Esophagus squamous epithelium (tissue), 5 donors: ENCODE measurements at regions not wholly inside any gene's neighbourhood (a gene's known extent, or its start where the extent isn't known, plus 50 kb on each side); places are given as distances from the start of the nearest gene placed in this dataset.

ENCODE experiments used
- DNase-seq: peaks from one replicate; lab custom pipeline; 2025; lab: John Stamatoyannopoulos, UW
- H3K27ac ChIP-seq, 4 donors: fragments of 200-600 bp; sonication (generic); one replicate each; pipeline ENCODE4 v1.5.1; 2016 to 2019; ENCODE audit warnings: mild to moderate bottlenecking in 1 of 4
- H3K27me3 ChIP-seq, 4 donors: fragments of 200-600 bp; sonication (generic); 1 replicate in 3 of 4; 2 replicates in 1 of 4; pipeline versions ENCODE4 v1.5.1 to v1.6.0; 2017 to 2021; ENCODE audit warnings: antibody characterized with exemption in 1 of 4
- H3K36me3 ChIP-seq, 3 donors: fragments of 200-600 bp; sonication (generic); one replicate each; pipeline ENCODE4 v1.5.1; 2016 to 2019
- H3K4me1 ChIP-seq, 3 donors: fragments of 200-600 bp; sonication (generic); one replicate each; pipeline ENCODE4 v1.5.1; 2017 to 2019
- H3K4me3 ChIP-seq, 4 donors: fragments of 200-600 bp; sonication (generic); 1 replicate in 3 of 4; 2 replicates in 1 of 4; pipeline ENCODE4 v1.5.1; 2016 to 2019; ENCODE audit warnings: mild to moderate bottlenecking in 2 of 4, moderate library complexity in 1 of 4
- H3K9me3 ChIP-seq, 3 donors: fragments of 200-600 bp; sonication (generic); one replicate each; pipeline ENCODE4 v1.5.1; 2016 to 2019
- POLR2A ChIP-seq, 4 donors: fragments of 450-650 bp; IDR thresholded peaks; one replicate each; pipeline ENCODE4 v1.6.1; 2017; ENCODE audit warnings: antibody characterized with exemption in 4 of 4, mild to moderate bottlenecking in 4 of 4, moderate library complexity in 3 of 4
- WGBS, 2 donors: methylation state at CpG; one replicate each; pipeline ENCODE4 v1.1.5; 2018; 5-methylcytosine and 5-hydroxymethylcytosine counted together
- intact Hi-C: fragments of 100-400 bp; cut with DNase I; formaldehyde crosslinking; loops from one replicate; pipeline ENCODE4 v1.15.0; 2022
- TF ChIP-seq, protein P1 (sequence below), 6 experiments: fragments of 450-650 bp in 4 of 6; fragments of 200-600 bp in 2 of 6; sonication (generic) in 2 of 6; IDR thresholded peaks; one replicate each; pipeline ENCODE4 v1.5.1; 2016 to 2019; ENCODE audit warnings: antibody characterized with exemption in 6 of 6, mild to moderate bottlenecking in 4 of 6, moderate library complexity in 4 of 6
- donor health status: DM: yes; HTN: yes; CAD: no.

DNA sequence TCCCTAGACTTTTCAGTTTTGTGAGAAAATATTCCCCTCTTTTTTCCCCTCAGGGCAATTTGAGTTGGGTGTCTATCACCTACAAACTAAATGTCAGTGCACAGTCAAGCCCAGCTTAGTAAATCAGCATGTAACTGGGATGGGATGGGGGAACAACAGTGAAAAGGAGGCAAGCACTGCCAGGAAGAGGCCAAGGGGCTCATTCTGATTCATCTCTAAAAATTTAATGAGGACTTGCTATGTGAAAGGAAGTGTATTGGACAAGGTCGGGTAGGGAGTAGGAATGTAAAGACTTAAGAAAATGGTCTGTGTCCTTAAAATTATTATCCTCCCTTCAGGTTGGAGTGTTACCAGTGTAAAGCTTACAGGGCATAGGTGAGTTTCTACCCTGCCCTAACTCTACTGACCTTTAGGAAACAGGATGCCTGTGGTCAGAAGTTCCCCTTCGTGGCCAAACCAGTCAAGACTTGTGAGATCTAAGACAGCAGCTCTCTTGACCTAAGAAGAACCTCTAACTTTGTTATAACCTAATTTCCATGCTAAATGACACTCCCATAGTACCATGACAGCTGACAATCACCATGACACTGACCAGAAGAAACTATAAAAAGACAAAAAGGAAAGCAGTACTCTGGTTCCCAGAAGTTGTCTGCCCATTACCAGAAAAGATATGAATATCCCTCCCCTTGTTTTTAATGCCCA lies 194.4 kb upstream of the LDB2 start:
- no peaks in the 10 kb centered on the region for H3K9me3 ChIP-seq
- DNase-seq, result no peak
- no peaks in the 10 kb centered on the region for H3K27me3 ChIP-seq
- TF ChIP-seq POLR2A (IDR thresholded peaks at IDR 0.05), result no peak
- TF ChIP-seq, protein P1, sequence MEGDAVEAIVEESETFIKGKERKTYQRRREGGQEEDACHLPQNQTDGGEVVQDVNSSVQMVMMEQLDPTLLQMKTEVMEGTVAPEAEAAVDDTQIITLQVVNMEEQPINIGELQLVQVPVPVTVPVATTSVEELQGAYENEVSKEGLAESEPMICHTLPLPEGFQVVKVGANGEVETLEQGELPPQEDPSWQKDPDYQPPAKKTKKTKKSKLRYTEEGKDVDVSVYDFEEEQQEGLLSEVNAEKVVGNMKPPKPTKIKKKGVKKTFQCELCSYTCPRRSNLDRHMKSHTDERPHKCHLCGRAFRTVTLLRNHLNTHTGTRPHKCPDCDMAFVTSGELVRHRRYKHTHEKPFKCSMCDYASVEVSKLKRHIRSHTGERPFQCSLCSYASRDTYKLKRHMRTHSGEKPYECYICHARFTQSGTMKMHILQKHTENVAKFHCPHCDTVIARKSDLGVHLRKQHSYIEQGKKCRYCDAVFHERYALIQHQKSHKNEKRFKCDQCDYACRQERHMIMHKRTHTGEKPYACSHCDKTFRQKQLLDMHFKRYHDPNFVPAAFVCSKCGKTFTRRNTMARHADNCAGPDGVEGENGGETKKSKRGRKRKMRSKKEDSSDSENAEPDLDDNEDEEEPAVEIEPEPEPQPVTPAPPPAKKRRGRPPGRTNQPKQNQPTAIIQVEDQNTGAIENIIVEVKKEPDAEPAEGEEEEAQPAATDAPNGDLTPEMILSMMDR (IDR thresholded peaks at IDR 0.05), result no peak
- no peaks in the 10 kb centered on the region for H3K36me3 ChIP-seq
- peaks cover 0 to 5% (median 5%) of the 10 kb centered on the region in 3 donors for H3K4me1 ChIP-seq
- intact Hi-C loops, result no loop called here
- no peak overlapping the region for H3K4me3 ChIP-seq
- 47 to 60% methylated on average over 1 to 2 of the region's 2 CpGs for WGBS, 2 donors
- H3K27ac ChIP-seq, result no peak overlapping the region

DNA sequence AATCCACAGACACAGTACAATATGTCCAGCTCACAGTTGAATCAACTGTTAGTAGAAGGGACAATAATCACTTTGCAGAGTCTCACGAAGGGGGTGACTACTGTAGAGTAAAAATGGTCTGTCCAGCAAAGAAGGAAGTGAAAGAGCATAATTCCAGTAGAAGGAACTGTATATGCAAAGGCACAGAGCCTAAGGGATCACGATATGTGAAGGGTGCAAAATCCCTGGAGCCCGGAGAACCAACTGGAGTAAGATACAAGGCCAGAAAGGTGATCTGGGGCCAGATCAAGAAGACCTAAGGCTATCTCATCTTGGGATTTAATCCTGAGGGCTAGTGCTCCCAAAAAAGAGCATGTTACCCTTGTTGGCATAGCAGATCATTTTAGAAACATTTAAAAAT lies 192.7 kb upstream of the LDB2 start:
- Histone ChIP-seq H3K36me3 (no peaks in the 10 kb centered on the region), H3K4me1 (peaks cover 0 to 5% (median 5%) of the 10 kb centered on the region in 3 donors), H3K27me3 (no peaks in the 10 kb centered on the region), H3K27ac (no peak overlapping the region), H3K4me3 (no peak overlapping the region), H3K9me3 (no peaks in the 10 kb centered on the region)
- WGBS, 2 donors, result 72% methylated on average over 3 of the region's 3 CpGs
- no peak for DNase-seq
- intact Hi-C loops, result no loop called here
- no peak for TF ChIP-seq POLR2A (IDR thresholded peaks at IDR 0.05)

DNA sequence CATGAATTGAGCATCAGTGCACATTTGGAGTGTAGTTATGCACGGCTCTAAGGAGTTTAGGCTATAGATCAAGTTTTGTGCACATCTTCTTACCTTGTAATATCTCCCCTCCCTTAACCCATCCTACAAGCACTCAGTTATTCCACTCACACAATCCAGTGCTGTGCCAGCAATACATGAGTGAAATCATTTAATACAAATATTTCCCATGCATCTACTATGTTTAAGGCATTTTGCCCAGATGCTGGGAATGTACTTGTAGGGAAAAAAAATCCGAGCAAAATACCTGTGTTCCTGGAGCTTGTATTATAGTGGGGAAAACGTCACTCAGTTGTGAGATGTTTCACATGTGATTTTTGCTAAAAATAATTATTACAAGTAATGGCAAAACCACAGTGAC lies 191.6 kb upstream of the LDB2 start:
- no peaks in the 10 kb centered on the region for H3K27me3 ChIP-seq
- DNase-seq, result no peak
- H3K36me3 ChIP-seq, result no peaks in the 10 kb centered on the region
- 80 to 91% methylated on average over 3 of the region's 3 CpGs for WGBS, 2 donors
- no peaks in the 10 kb centered on the region for H3K9me3 ChIP-seq
- intact Hi-C loops, result no loop called here
- no peak for TF ChIP-seq POLR2A (IDR thresholded peaks at IDR 0.05)
- TF ChIP-seq, protein P1 (IDR thresholded peaks at IDR 0.05), result no peak
- H3K4me3 ChIP-seq, result no peak overlapping the region
- H3K27ac ChIP-seq, result no peak overlapping the region
- H3K4me1 ChIP-seq, result peaks cover 0 to 5% (median 5%) of the 10 kb centered on the region in 3 donors

DNA sequence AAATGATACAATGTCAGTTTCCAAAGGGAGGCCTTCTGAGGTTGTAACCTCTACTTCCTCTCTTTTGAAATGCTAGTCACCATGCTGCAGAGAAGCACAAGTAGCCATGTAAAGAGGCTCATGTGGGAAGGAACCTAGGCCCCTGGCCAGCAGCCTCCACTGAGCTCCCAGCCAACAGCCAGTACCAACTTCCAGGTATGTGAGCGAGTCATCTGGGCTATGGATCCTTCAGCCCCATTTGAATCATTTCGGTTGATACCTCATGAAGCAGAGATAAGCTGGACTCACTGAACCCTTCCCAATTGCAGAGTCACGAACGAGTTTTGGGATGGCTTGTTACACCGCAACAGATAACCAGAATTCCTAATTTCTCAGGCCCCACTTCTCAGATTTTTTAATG lies 187.0 kb upstream of the LDB2 start:
- TF ChIP-seq, protein P1 (IDR thresholded peaks at IDR 0.05), result no peak
- TF ChIP-seq POLR2A (IDR thresholded peaks at IDR 0.05), result no peak
- WGBS, 2 donors, result 79 to 97% methylated on average over 3 to 5 of the region's 5 CpGs
- no peaks in the 10 kb centered on the region for H3K9me3 ChIP-seq
- no peaks in the 10 kb centered on the region for H3K27me3 ChIP-seq
- no peaks in the 10 kb centered on the region for H3K4me1 ChIP-seq
- no peak overlapping the region for H3K4me3 ChIP-seq
- intact Hi-C loops, result no loop called here
- DNase-seq, result no peak
- H3K27ac ChIP-seq, result no peak overlapping the region
- no peaks in the 10 kb centered on the region for H3K36me3 ChIP-seq

DNA sequence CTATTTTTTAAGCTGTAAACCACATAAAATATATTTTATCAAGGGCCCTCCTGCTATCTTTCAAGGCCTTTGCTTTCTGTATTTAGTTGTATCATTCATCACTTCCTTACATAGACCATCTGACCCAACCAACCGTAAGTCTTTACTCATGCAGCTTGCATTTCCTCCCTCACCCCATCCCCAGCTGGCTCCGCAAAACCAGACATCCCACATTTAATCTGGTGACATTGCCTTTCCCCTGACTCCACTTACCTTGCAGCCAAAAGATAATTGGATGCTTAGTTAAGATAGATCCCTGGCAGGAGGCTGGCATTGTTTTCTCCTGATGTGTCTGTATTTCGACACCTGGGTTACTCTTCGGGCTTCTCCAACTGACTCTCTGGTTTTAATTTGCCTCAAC lies 183.7 kb upstream of the LDB2 start:
- H3K4me1 ChIP-seq, result no peaks in the 10 kb centered on the region
- H3K36me3 ChIP-seq, result no peaks in the 10 kb centered on the region
- 86 to 89% methylated on average over 4 of the region's 4 CpGs for WGBS, 2 donors
- no peak for DNase-seq
- H3K27ac ChIP-seq, result no peak overlapping the region
- H3K4me3 ChIP-seq, result no peak overlapping the region
- no peak for TF ChIP-seq POLR2A (IDR thresholded peaks at IDR 0.05)
- TF ChIP-seq, protein P1 (IDR thresholded peaks at IDR 0.05), result no peak
- intact Hi-C loops, result no loop called here
- no peaks in the 10 kb centered on the region for H3K27me3 ChIP-seq
- H3K9me3 ChIP-seq, result no peaks in the 10 kb centered on the region
